DND-41 (cell line): ENCODE measurements at regions not wholly inside any gene's neighbourhood (a gene's known extent, or its start where the extent isn't known, plus 50 kb on each side); places are given as distances from the start of the nearest gene placed in this dataset.

Source experiments
- ATAC-seq: fragments of 200-7000 bp; cut with Tn5 transposase; 3 replicates; pipeline ENCODE4 v1.9.1; 2021; ENCODE audit warnings: low read depth; ENCODE audit not compliant: insufficient read depth
- DNase-seq: peaks from one replicate; pipeline ENCODE4 v3.0.0-alpha.2; 2020
- H2AFZ ChIP-seq: 2 replicates; pipeline ENCODE4 v1.6.0; 2012; ENCODE audit warnings: low read depth, low read length
- H3K27ac ChIP-seq: 2 replicates; pipeline ENCODE4 v1.5.1; 2012; ENCODE audit warnings: low read length, inconsistent platforms
- H3K27me3 ChIP-seq: fragments of 200-600 bp; sonication (generic); 2 replicates; pipeline ENCODE4 v1.6.0; 2012; ENCODE audit warnings: low read length, mild to moderate bottlenecking, inconsistent platforms; ENCODE audit not compliant: insufficient read depth, poor library complexity
- H3K36me3 ChIP-seq: 2 replicates; pipeline ENCODE4 v1.5.1; 2012; ENCODE audit warnings: low read length, inconsistent platforms; ENCODE audit not compliant: insufficient read depth
- H3K4me1 ChIP-seq: 2 replicates; pipeline ENCODE4 v1.5.1; 2012; ENCODE audit warnings: mild to moderate bottlenecking, low read length; ENCODE audit not compliant: insufficient read depth
- H3K4me2 ChIP-seq: 2 replicates; pipeline ENCODE4 v1.6.0; 2012; ENCODE audit warnings: mild to moderate bottlenecking, moderate library complexity, low read length, inconsistent platforms; ENCODE audit not compliant: insufficient read depth
- H3K4me3 ChIP-seq, 2 experiments: fragments of 200-600 bp in 1 of 2; shearing (Covaris generic) in 1 of 2; 2 replicates each; pipeline ENCODE4 v1.5.1; 2012 to 2016; ENCODE audit warnings: inconsistent platforms in 2 of 2, low read length in 2 of 2, mild to moderate bottlenecking in 2 of 2, low read depth in 1 of 2, moderate library complexity in 1 of 2
- H3K79me2 ChIP-seq: 2 replicates; pipeline ENCODE4 v1.6.0; 2012; ENCODE audit warnings: low read length, inconsistent platforms; ENCODE audit not compliant: insufficient read depth
- H3K9ac ChIP-seq: 2 replicates; pipeline ENCODE4 v1.6.0; 2012; ENCODE audit warnings: low read depth, mild to moderate bottlenecking, inconsistent platforms, low read length, moderate library complexity
- H3K9me3 ChIP-seq: 2 replicates; pipeline ENCODE4 v1.5.1; 2012; ENCODE audit warnings: low read length, moderate library complexity, mild to moderate bottlenecking, inconsistent platforms; ENCODE audit not compliant: insufficient read depth, severe bottlenecking
- H4K20me1 ChIP-seq: 2 replicates; pipeline ENCODE4 v1.6.0; 2012; ENCODE audit warnings: low read length; ENCODE audit not compliant: insufficient read depth
- EZH2 ChIP-seq: IDR thresholded peaks from 3 replicates; pipeline ENCODE4 v1.6.1; 2012; ENCODE audit warnings: borderline replicate concordance, low read depth, mild to moderate bottlenecking, moderate library complexity, low read length, inconsistent platforms; ENCODE audit not compliant: severe bottlenecking
- TF ChIP-seq, protein P1 (sequence below): IDR thresholded peaks from 2 replicates; pipeline ENCODE4 v1.5.1; 2012; ENCODE audit warnings: borderline replicate concordance, low read length, moderate library complexity, mild to moderate bottlenecking; ENCODE audit not compliant: poor library complexity, severe bottlenecking; ENCODE audit errors: extremely low read depth

DNA sequence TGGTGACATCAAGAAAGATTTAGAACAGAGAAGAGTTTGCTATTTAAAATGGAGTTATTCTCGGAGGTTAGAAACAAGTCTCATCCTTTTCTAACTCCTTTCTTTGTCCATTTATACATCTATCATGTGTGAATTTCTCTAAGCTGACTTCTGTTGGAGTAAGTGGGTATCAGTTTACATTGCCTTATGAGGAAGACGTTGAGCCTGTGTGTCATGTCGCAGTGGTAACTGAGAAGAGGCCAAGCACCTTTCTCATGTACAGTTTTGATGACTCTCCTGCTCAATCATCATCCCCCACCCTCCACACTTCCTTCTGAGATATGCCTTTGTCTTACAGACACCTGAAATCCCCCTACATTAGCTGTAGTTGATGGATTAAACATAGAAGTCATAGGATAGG, 624.8 kb downstream of the LIG4 start:
- ATAC-seq (no peak), DNase-seq (no peak)
- Histone ChIP-seq H4K20me1 (no peaks in the 10 kb centered on the region), H2AFZ (no peak overlapping the region), H3K36me3 (no peaks in the 10 kb centered on the region), H3K9ac (no peak overlapping the region), H3K9me3 (no peaks in the 10 kb centered on the region), H3K27me3 (no peaks in the 10 kb centered on the region), H3K4me1 (no peaks in the 10 kb centered on the region), H3K4me3 (no peak overlapping the region), H3K79me2 (no peaks in the 10 kb centered on the region), H3K27ac (no peak overlapping the region), H3K4me2 (no peak overlapping the region)
- TF ChIP-seq, protein P1, sequence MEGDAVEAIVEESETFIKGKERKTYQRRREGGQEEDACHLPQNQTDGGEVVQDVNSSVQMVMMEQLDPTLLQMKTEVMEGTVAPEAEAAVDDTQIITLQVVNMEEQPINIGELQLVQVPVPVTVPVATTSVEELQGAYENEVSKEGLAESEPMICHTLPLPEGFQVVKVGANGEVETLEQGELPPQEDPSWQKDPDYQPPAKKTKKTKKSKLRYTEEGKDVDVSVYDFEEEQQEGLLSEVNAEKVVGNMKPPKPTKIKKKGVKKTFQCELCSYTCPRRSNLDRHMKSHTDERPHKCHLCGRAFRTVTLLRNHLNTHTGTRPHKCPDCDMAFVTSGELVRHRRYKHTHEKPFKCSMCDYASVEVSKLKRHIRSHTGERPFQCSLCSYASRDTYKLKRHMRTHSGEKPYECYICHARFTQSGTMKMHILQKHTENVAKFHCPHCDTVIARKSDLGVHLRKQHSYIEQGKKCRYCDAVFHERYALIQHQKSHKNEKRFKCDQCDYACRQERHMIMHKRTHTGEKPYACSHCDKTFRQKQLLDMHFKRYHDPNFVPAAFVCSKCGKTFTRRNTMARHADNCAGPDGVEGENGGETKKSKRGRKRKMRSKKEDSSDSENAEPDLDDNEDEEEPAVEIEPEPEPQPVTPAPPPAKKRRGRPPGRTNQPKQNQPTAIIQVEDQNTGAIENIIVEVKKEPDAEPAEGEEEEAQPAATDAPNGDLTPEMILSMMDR = no peak
- no peak for TF ChIP-seq EZH2

DNA sequence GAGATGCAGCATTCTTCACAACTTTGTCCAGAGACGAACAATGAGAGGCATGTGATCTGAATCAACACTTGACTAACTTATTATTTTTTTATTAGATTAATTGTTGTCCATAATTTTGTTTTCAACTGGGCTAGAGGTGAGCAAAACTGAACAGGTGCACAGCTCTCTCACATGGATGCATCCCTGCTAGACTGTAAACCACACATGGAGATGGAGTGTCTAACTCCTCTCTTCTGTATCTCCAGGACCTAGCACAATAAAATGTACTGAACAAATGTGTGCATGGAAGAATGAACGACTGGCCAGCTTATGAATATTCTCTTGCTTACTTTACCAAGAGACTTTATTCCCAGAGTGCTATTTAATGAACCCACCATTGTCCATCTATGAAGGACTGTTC, 627.7 kb downstream of the LIG4 start:
- no peak overlapping the region for H2AFZ ChIP-seq
- no peaks in the 10 kb centered on the region for H3K27me3 ChIP-seq
- H3K4me2 ChIP-seq = no peak overlapping the region
- no peak for DNase-seq
- TF ChIP-seq EZH2 = no peak
- H3K36me3 ChIP-seq = no peaks in the 10 kb centered on the region
- no peaks in the 10 kb centered on the region for H3K79me2 ChIP-seq
- H3K4me3 ChIP-seq = no peak overlapping the region
- no peaks in the 10 kb centered on the region for H4K20me1 ChIP-seq
- H3K9ac ChIP-seq = no peak overlapping the region
- ATAC-seq = no peak
- H3K4me1 ChIP-seq = no peaks in the 10 kb centered on the region
- no peaks in the 10 kb centered on the region for H3K9me3 ChIP-seq
- H3K27ac ChIP-seq = no peak overlapping the region

DNA sequence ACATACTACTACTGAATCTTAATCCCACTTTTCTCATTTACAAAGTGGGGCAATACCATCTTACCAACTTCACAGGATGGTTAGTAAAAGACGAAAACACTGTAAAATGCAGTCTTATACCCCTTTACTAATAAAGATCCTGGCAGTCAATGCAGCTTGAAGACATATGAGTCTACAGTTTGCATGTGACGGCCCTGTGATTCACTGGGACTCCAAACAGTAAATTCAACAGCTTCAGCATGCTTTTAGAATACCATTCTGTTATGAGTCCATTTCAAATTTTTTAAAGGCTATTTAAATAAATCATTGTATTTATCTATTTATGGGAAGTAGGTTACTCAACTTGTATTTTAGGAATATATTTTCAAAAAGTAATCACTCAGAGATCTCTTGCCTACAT, 629.1 kb downstream of the LIG4 start:
- H3K27ac ChIP-seq = no peak overlapping the region
- H3K4me3 ChIP-seq = no peak overlapping the region
- H3K79me2 ChIP-seq = no peaks in the 10 kb centered on the region
- no peaks in the 10 kb centered on the region for H3K36me3 ChIP-seq
- ATAC-seq (no peak), DNase-seq (no peak)
- H4K20me1 ChIP-seq = no peaks in the 10 kb centered on the region
- no peaks in the 10 kb centered on the region for H3K27me3 ChIP-seq
- no peaks in the 10 kb centered on the region for H3K4me1 ChIP-seq
- no peaks in the 10 kb centered on the region for H3K9me3 ChIP-seq
- TF ChIP-seq, protein P1 = no peak
- TF ChIP-seq EZH2 = no peak
- no peak overlapping the region for H3K4me2 ChIP-seq
- no peak overlapping the region for H3K9ac ChIP-seq
- no peak overlapping the region for H2AFZ ChIP-seq

DNA sequence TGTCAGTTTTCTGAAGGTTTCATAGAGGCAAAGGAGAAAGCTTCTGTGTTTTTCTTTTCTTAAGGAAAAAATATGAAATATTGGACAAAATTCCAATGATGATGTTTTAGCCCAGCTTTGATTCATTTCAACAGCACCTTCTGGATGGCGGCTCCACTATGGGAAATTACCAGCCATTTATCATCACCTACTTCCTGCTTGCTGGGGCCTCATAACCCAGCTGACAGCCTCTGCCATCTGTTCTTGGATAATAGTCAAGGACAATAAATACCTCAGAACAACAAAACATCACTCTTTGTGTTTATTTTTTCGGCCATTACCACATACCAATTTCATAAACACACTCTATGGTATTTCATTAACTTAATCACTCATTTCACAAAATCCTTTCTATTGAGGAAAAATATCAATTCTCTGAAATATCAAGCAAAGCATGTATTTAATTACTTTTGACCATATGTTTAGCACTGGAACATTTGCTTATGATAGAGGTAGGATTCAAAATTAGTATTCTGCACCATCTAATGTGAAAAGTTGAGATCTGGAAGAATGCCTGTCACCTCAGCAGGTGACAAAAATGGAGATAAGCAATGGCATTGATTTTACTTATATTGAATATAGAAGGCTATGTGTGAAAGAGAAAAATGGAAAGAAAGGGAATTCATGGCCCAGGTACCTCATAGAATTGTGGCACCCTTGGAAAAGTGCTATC, 629.7 kb downstream of the LIG4 start:
- ATAC-seq (no peak), DNase-seq (no peak)
- no peaks in the 10 kb centered on the region for H3K79me2 ChIP-seq
- H3K36me3 ChIP-seq = no peaks in the 10 kb centered on the region
- H4K20me1 ChIP-seq = no peaks in the 10 kb centered on the region
- no peak overlapping the region for H3K4me2 ChIP-seq
- no peaks in the 10 kb centered on the region for H3K27me3 ChIP-seq
- H3K4me3 ChIP-seq = no peak overlapping the region
- no peak overlapping the region for H3K9ac ChIP-seq
- no peaks in the 10 kb centered on the region for H3K9me3 ChIP-seq
- H2AFZ ChIP-seq = no peak overlapping the region
- TF ChIP-seq, protein P1 = no peak
- TF ChIP-seq EZH2 = no peak
- no peaks in the 10 kb centered on the region for H3K4me1 ChIP-seq
- no peak overlapping the region for H3K27ac ChIP-seq
